HL-60 (cell line): ENCODE measurements at regions not wholly inside any gene's neighbourhood (a gene's known extent, or its start where the extent isn't known, plus 50 kb on each side); places are given as distances from the start of the nearest gene placed in this dataset.

ENCODE experiments used
- DNase-seq, 2 experiments: peaks; one replicate each; pipeline ENCODE4 v3.0.0-alpha.2; 2010 to 2020; ENCODE audit warnings: low read depth in 1 of 2, low spot score in 1 of 2
- H3K27ac ChIP-seq: fragments of 250-450 bp; sonication (Bioruptor Pico); replicated peaks from 2 replicates; pipeline ENCODE4 v1.5.1; 2020; ENCODE audit warnings: mild to moderate bottlenecking, moderate library complexity
- H3K27me3 ChIP-seq: fragments of 250-450 bp; sonication (Bioruptor Pico); 2 replicates; pipeline ENCODE4 v1.5.1; 2021; ENCODE audit warnings: mild to moderate bottlenecking, moderate library complexity; ENCODE audit not compliant: insufficient read depth, poor library complexity, severe bottlenecking
- H3K4me3 ChIP-seq: replicated peaks from 2 replicates; pipeline ENCODE4 v1.5.1; 2011; ENCODE audit warnings: mild to moderate bottlenecking, control low read depth, low read length; ENCODE audit not compliant: insufficient read depth
- CTCF ChIP-seq: IDR thresholded peaks from one replicate; pipeline ENCODE4 v1.5.1; 2011; ENCODE audit warnings: low read length, control low read depth, inconsistent platforms; ENCODE audit not compliant: insufficient read depth
- GABPA ChIP-seq: IDR thresholded peaks from 2 replicates; pipeline ENCODE4 v1.6.1; 2012; ENCODE audit warnings: low read depth
- POLR2AphosphoS5 ChIP-seq: IDR thresholded peaks from 2 replicates; pipeline ENCODE4 v1.6.1; 2012; ENCODE audit warnings: low read depth
- REST ChIP-seq: IDR thresholded peaks from 2 replicates; pipeline ENCODE4 v1.6.1; 2012; ENCODE audit warnings: low read depth; ENCODE audit not compliant: insufficient replicate concordance
- SPI1 ChIP-seq: IDR thresholded peaks from 2 replicates; pipeline ENCODE4 v1.6.1; 2012; ENCODE audit warnings: low read depth, mild to moderate bottlenecking, borderline replicate concordance

GRCh38 chr9:115680231-115680630 lies 473.4 kb upstream of the PAPPA start:
- no peak overlapping the region for H3K27ac ChIP-seq
- no peaks in the 10 kb centered on the region for H3K27me3 ChIP-seq
- H3K4me3 ChIP-seq = no peak overlapping the region
- TF ChIP-seq SPI1 = no peak
- TF ChIP-seq REST = no peak
- TF ChIP-seq POLR2AphosphoS5 = no peak
- no peak for TF ChIP-seq GABPA
- no peak for TF ChIP-seq CTCF
- no peak for DNase-seq

GRCh38 chr9:115681585-115681984 lies 472.0 kb upstream of the PAPPA start:
- H3K27ac ChIP-seq = no peak overlapping the region
- TF ChIP-seq POLR2AphosphoS5 (no peak), SPI1 (no peak), REST (no peak), CTCF (no peak)
- no peak overlapping the region for H3K4me3 ChIP-seq
- H3K27me3 ChIP-seq = no peaks in the 10 kb centered on the region
- no peak for DNase-seq

- Histone ChIP-seq H3K27me3 (no peaks in the 10 kb centered on the region), H3K4me3 (no peak overlapping the region), H3K27ac (no peak overlapping the region)
- no peak for TF ChIP-seq REST
- no peak for TF ChIP-seq POLR2AphosphoS5
- TF ChIP-seq GABPA = no peak
- no peak for TF ChIP-seq CTCF
- no peak for TF ChIP-seq SPI1
- no peak for DNase-seq
Measured at GRCh38 chr9:115686069-115686468, 467.5 kb upstream of the PAPPA start.
